GM06990 (cell line): ENCODE measurements at regions not wholly inside any gene's neighbourhood (a gene's known extent, or its start where the extent isn't known, plus 50 kb on each side); places are given as distances from the start of the nearest gene placed in this dataset.

Experiments
- DNase-seq: peaks from one replicate; pipeline ENCODE4 v3.0.0-alpha.2; 2011; ENCODE audit not compliant: insufficient read length; ENCODE audit errors: extremely low read depth
- H3K27me3 ChIP-seq: replicated peaks from 2 replicates; pipeline ENCODE4 v1.6.0; 2011; ENCODE audit warnings: low read length; ENCODE audit not compliant: control insufficient read depth, insufficient read depth
- H3K36me3 ChIP-seq: 2 replicates; pipeline ENCODE4 v1.5.1; 2011; ENCODE audit warnings: low read length; ENCODE audit not compliant: control insufficient read depth, insufficient read depth
- H3K4me3 ChIP-seq: replicated peaks from 2 replicates; pipeline ENCODE4 v1.5.1; 2011; ENCODE audit warnings: low read depth, mild to moderate bottlenecking, control low read depth, low read length
- TF ChIP-seq, protein P1 (sequence below): IDR thresholded peaks from 2 replicates; pipeline ENCODE4 v1.5.1; 2011; ENCODE audit warnings: low read length, control low read depth, mild to moderate bottlenecking, inconsistent platforms; ENCODE audit not compliant: insufficient read depth, poor library complexity, severe bottlenecking

DNA sequence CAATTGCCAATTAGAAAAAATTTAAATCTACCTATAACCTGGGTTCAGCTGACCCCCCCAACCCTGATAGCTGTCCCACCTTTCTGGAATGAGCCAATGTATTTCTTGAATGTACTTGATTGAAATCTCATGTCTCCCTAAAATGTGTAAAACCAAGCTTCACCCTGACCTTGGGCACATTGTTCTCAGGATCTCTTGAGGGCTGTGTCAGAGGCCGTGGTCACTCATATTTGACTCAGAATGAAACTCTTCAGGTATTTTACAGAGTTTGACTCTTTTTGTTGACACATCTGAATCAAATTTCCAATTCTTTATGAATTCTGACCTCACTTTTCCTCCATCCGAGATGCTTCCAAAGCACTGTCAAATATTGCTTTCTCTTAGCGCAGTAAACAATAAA is 115.3 kb upstream of the BEND4 start:
- Histone ChIP-seq H3K4me3 (no peak overlapping the region), H3K36me3 (no peaks in the 10 kb centered on the region), H3K27me3 (no peaks in the 10 kb centered on the region)
- DNase-seq: no peak
- TF ChIP-seq, protein P1, sequence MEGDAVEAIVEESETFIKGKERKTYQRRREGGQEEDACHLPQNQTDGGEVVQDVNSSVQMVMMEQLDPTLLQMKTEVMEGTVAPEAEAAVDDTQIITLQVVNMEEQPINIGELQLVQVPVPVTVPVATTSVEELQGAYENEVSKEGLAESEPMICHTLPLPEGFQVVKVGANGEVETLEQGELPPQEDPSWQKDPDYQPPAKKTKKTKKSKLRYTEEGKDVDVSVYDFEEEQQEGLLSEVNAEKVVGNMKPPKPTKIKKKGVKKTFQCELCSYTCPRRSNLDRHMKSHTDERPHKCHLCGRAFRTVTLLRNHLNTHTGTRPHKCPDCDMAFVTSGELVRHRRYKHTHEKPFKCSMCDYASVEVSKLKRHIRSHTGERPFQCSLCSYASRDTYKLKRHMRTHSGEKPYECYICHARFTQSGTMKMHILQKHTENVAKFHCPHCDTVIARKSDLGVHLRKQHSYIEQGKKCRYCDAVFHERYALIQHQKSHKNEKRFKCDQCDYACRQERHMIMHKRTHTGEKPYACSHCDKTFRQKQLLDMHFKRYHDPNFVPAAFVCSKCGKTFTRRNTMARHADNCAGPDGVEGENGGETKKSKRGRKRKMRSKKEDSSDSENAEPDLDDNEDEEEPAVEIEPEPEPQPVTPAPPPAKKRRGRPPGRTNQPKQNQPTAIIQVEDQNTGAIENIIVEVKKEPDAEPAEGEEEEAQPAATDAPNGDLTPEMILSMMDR: no peak

DNA sequence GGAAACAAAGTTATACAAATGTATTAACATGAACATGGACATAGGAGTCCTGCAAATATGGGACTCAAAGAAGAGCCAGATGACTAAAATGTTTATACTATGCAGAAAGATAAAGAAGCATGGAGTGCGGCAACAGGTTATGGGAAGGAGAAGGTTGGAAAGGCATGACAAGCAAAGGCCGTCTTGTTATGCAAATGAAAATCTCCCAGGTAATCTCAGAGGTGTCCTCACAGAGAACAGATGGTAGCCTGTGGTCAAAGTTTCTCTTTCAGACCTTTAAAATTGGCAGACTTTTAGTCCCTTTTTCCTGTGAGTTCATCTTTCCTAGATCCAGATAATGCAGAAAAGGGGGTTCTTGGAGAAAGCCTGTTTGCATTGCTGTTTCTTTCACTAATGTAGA is 116.4 kb upstream of the BEND4 start:
- no peak for DNase-seq
- no peaks in the 10 kb centered on the region for H3K27me3 ChIP-seq
- no peak overlapping the region for H3K4me3 ChIP-seq
- no peaks in the 10 kb centered on the region for H3K36me3 ChIP-seq
- TF ChIP-seq, protein P1: no peak

DNA sequence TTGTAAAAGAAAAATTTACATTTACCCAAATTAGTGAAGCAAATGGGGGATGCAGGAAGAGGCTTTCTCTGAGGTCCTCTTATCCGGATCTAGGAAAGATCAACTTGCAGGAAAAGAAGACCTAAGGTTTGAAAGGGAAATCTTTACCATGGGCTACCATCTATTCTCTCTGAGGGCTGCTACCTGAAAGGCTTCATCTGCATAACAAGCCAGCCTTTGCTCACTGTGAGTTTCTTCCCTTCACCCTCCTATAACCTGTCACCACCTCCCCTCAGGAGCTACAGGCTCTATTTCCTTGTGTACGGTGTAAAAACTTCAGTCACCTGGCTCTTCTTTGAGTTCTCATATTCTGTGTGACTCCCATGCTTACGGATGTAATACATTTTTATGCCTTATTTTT is 118.6 kb upstream of the BEND4 start:
- TF ChIP-seq, protein P1: no peak
- Histone ChIP-seq H3K27me3 (no peaks in the 10 kb centered on the region), H3K36me3 (no peaks in the 10 kb centered on the region), H3K4me3 (no peak overlapping the region)
- no peak for DNase-seq

DNA sequence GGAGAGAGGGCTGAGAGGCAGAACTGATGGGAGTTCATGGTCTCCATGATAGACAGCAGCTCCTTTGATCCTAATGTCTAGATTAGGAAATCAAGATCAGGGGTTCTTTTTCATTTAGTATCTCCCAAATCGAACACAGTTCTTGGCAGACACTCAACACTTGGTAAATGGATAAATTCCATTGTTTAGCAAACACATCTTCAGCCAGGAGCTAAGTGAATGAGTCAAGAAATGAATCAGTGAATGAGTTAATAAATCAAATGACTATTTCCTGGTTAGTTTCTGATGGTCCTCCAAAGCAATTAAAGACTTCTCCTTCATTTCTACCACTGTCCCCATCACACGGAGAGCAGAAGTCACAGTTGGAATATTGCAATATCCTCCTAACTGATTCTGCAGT is 120.0 kb upstream of the SHISA3 start:
- Histone ChIP-seq H3K36me3 (no peaks in the 10 kb centered on the region), H3K27me3 (no peaks in the 10 kb centered on the region), H3K4me3 (no peak overlapping the region)
- TF ChIP-seq, protein P1: no peak
- DNase-seq: no peak

DNA sequence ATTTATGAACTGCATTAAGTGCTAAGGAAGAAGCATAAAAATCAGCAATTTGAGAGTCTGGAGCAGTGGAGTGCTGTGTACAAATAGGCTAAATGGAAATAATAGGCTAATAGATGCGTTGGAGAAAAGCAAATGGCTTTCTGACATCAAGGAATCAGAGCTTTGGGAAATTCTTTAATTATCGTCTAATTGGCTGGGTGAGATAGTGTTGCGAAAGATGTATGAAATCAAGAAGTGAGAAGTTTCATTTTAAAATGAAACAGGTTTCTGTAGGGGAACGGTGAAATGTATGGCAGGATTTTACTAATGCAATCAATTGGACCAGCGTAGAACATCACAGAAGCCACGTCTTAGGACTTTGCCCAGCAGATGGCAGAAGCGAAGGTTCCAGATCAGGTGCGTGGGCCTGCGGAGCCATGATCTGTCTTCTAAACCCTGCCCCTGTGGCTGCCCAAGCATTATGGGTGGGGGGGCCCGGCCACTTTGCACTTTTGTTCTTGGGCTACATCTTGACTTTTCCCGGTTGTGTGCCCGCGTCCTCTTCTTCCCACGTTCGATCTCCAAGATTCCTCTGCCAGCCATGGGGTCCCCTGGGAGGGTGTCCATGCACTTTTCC is 118.5 kb upstream of the SHISA3 start:
- TF ChIP-seq, protein P1: peak; percentile 55
- no peaks in the 10 kb centered on the region for H3K36me3 ChIP-seq

DNA sequence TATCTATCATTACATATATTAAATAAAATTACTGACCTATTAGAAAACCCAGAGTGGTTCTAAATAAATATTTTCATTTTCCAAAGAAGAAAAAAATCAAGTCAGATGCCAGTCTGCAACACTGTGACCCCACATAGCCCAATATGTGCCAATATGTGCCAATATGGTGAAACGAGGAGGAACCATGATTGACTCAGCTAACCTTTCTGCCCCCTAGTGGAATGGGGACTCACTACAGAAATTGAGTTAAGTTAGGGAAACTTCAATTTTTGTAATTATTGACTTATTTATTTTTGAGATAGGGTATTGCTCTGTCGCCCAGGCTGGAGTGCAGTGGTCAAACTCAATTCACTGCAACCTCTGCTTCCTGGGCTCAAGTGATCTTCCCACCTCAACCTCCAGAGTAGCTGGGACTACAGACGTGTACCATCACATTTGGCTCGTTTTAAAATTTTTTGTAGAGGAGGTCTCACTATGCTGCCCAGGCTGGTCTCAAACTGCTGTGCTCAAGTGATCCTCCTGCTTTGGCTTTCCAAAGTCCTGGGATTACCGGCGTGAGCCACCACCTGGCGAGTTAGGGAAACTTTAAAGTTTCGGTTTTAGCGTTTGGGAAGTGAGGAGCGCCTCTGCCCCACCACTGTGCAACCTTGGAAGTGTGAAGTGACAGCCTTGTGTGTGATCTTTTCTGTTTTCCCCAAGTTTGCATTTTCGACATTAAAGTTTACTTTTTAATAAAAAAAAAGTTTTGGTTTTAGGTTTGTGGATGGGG is 116.8 kb upstream of the SHISA3 start:
- DNase-seq: no peak

More for the DNA sequence above, 118.5 kb upstream of the SHISA3 start:
- Histone ChIP-seq H3K4me3 (no peak overlapping the region), H3K27me3 (no peaks in the 10 kb centered on the region)
- no peak for DNase-seq

More for the DNA sequence above, 116.8 kb upstream of the SHISA3 start:
- H3K36me3 ChIP-seq: no peaks in the 10 kb centered on the region
- peak overlapping the region; percentile 19 for H3K4me3 ChIP-seq
- H3K27me3 ChIP-seq: no peaks in the 10 kb centered on the region
- TF ChIP-seq, protein P1: peak; percentile 81
